HG03354 (cell line): ENCODE measurements at regions not wholly inside any gene's neighbourhood (a gene's known extent, or its start where the extent isn't known, plus 50 kb on each side); places are given as distances from the start of the nearest gene placed in this dataset.

ENCODE experiments used
- ATAC-seq: cut with Tn5 transposase; IDR thresholded peaks from one replicate; pipeline ENCODE4 v1.9.1; 2021; ENCODE audit warnings: mild to moderate bottlenecking; ENCODE audit not compliant: unreplicated experiment, poor library complexity, severe bottlenecking

DNA sequence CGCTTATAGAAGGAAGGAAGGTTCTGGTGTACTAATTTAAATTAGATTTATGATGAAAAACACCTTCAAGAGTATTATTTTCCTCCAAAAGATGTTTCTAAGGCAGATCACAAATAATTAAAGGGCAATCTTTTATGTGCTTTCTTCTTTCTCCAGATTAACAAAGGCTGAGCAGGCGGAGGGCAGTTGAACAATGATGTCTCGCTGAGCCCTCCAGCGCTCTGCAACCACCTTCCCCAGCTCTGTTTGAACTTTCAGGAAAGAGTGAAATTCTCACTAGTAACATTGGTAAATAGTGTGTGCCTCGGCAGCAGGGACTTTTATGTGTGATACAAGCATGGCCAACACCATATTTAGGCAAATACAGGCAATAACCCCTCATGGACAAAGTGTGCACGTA lies 379.1 kb upstream of the MKI67 start:
- no peak for ATAC-seq

DNA sequence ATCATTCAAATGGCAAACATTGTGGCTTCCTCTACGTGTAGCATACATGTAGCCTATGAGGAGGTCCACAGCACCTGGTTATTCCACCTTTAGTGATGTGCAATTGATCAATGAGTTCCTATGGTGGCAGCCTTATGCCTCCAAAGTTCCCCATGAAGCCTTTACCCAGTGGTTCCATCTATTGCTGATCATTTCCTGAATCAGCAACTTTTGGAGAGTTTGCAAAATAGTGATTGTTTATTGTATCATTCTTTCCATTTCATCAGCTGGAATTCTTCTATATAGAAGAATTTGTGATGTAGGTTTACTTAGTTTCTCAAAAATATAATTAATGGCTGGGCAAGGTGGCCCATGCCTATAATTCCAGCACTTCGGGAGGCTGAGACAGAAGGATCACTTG lies 380.2 kb upstream of the MKI67 start:
- ATAC-seq: no peak

DNA sequence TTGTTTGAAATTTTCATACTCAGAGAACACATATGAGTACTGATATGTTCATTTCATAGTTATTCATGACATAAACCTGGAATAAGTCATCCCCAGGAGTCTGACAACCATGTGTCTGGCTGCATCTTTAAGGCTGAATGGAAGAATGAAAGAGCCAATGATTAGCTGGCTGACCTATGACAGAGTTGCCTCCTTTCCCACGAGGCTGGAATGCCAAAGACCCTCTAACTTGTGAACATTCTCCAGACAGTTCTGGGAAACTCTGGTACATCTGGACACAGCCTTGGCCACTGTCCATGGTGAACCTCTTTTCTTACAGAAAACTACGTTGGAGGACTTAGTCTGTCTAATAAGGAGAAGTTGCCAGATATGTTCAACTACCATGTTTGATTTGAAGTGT lies 380.8 kb upstream of the MKI67 start:
- ATAC-seq: no peak

DNA sequence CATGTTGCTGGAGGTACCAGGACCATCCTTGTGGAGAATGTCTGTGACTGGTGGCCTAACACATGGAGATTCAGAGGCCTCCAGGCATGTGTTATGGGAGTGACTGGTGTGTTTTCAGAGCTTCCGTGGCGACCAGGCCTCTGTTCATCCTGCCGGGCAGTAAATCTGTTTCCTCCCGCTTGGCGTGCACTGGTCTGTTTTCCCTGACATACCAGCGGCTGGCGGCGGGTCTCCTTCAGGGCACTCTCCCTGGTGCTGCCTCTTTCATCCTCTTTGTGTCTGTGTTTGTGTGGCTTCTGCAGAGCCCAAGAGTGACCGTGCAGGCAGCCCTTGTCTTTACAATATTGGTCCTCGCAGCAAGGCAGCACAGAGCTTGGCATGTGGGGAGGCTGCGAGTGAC lies 385.1 kb upstream of the MKI67 start:
- ATAC-seq: no peak

GRCh38 chr10:128512767-128513166 lies 386.5 kb upstream of the MKI67 start:
- ATAC-seq: no peak

DNA sequence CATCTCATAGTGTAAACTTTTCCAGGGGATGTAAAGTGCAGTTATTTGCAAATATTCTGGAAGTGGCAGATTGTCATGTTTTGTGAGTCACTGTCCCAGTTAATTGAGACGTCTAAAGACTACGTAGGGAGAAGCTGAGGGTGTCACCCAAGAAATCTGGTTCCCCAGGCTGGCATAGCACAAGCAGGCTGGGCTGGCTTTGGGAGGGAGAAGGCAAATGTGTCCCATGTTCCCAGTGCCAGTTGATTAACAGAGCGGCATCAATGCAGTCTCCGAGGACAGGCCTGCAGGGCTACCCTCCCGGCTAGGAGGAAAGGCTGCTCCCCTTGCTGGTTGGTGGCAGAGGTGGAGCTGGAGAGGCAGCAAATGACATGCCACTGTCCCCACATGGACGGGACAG lies 388.3 kb upstream of the MKI67 start:
- no peak for ATAC-seq

DNA sequence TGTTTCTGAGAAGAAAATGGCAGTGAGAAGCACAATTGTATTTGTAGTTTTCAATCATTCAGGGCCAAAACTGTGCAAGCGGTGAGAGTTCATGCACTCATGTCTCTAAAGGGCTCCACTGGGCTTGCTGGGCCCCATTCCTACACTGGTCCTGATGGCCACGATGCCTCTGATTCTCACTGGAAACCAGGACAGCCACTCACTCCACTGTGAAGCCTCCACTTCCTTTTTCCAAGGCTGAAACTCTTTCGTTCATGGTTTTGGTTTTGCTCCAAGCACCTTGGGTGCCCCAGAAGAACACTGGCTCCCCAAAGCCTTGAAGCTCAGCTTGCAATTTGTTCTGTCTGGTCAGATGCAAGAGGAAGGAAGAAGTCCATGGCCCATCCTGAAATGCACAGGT lies 390.0 kb upstream of the MKI67 start:
- no peak for ATAC-seq

- ATAC-seq: no peak
Observed at GRCh38 chr10:128517167-128517566, 390.9 kb upstream of the MKI67 start.

- ATAC-seq: no peak
Observed at GRCh38 chr10:128518000-128518399, 391.8 kb upstream of the MKI67 start.

DNA sequence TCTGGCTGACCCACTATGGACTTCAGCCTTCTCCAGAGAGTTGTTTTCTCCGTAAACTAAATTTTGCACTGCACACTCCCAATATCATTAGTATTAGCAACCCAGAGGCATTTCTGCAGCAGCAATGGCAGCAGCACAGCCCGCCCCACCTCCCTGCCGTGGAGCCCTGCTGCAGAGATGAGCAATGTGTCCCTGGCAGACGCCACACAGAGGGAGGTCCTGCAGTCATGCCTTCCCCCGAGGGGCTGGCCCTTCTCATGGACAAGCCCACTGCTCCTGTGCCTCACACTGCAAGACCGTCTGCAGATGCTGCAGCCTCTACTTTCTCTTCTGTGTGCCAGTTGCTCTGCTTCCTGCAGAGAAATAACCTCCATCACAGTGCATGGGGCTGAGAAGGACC lies 393.4 kb upstream of the MKI67 start:
- no peak for ATAC-seq

- no peak for ATAC-seq
Observed at GRCh38 chr10:128520211-128520815, 394.1 kb upstream of the MKI67 start.

- ATAC-seq: no peak
Observed at GRCh38 chr10:128522551-128523308, 396.5 kb upstream of the MKI67 start.

GRCh38 chr10:128525444-128525843 lies 399.2 kb upstream of the MKI67 start:
- ATAC-seq: no peak

- no peak for ATAC-seq
Observed at GRCh38 chr10:128525936-128526335, 399.7 kb upstream of the MKI67 start.

- ATAC-seq: no peak
Observed at GRCh38 chr10:128526791-128527375, 400.7 kb upstream of the MKI67 start.

DNA sequence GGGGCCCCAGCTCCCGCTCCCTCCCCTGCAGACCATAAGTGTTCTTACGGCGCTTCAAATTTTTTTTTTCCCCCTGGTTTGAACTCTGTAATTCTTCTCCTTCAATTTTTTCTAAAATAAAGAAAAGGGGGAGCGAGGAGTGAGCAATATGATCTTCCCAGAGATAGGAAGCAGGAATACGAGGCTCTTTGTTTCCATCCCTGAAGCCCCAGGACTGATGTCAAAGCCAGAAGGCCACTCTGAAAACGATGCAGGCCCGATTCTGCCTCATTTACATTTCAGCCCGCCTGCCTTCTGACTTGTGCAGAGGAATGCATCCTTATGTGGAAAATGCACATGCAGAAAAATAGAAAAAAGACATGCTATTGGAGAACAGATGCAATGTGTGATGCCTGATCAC lies 401.5 kb upstream of the MKI67 start:
- no peak for ATAC-seq

DNA sequence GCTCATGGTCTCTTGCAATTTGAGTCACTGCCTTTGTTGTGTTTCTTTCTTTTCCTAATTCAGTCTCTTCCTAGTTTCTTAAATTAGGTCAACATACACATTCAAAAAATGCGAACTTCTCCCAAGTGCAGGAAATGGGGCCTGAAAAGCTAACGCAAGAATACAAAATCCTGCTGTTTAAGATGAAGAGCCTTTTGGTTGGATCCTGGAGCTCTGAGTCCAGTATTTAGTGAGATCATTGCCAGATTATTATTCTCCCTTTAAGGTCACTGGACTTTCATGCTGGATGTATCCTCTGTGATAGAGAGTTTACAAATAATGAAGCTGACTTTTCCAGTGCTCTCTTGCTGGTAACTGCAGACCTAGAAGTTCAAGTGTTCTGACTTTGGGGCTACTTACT lies 401.9 kb upstream of the MKI67 start:
- no peak for ATAC-seq

GRCh38 chr10:128528781-128529180 lies 402.6 kb upstream of the MKI67 start:
- no peak for ATAC-seq

GRCh38 chr10:128529225-128529624 lies 403.0 kb upstream of the MKI67 start:
- no peak for ATAC-seq

- ATAC-seq: no peak
Observed at GRCh38 chr10:128530301-128530700, 404.1 kb upstream of the MKI67 start.

DNA sequence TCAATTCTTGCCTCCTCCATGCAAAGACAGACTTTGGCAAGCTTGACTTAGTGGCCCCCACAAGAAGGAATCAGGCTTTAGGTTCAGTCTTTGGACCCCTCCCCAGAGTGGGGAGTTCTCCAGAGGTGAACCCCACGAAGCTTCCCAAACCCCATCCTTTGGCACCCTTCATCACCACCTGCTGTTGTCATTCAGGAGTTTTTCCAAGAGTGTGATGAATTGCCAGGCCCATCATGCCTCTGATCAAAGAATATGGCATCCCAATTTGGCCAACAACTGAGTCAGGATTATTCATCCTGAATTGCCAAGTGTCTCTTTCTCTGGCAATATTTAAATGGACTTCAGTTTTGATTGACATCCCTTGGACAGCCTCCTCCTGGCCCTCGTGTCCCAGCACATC lies 404.7 kb upstream of the MKI67 start:
- no peak for ATAC-seq
